Stimulated activated CD4-positive, alpha-beta T cell treated with anti-CD3 and anti-CD28 coated beads, Interleukin-4, amount 100 ng/mL, for 4 hours (primary cell): ENCODE measurements at regions not wholly inside any gene's neighbourhood (a gene's known extent, or its start where the extent isn't known, plus 50 kb on each side); places are given as distances from the start of the nearest gene placed in this dataset.
"Not testable (repeated sequence)": the region's sequence is repeated elsewhere in the genome, so short reads cannot be mapped to it uniquely, and the experiment has no call there.

Experiments
- DNase-seq, 2 experiments: peaks; one replicate each; pipeline ENCODE4 v3.0.0-alpha.2; 2020

DNA sequence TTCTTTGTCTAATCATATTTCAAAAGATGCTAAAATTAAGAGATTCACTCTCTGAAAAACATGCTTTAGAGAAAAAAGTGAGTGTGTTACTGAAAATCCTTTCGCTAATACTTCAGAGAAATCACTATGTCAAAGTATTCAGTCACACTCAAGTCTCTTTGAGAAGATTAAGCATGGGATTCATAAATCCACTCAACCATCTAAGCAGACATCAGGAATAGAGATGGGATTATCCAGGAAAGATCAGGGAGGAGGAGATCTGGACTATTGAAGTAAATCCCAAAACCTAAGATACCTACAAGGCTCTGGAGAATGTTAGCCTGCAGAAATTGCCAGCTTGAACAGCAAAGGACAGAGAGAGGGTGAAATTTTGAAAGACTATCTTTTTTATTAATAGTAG, 317.2 kb upstream of the ACO1 start:
- no peak for DNase-seq

DNA sequence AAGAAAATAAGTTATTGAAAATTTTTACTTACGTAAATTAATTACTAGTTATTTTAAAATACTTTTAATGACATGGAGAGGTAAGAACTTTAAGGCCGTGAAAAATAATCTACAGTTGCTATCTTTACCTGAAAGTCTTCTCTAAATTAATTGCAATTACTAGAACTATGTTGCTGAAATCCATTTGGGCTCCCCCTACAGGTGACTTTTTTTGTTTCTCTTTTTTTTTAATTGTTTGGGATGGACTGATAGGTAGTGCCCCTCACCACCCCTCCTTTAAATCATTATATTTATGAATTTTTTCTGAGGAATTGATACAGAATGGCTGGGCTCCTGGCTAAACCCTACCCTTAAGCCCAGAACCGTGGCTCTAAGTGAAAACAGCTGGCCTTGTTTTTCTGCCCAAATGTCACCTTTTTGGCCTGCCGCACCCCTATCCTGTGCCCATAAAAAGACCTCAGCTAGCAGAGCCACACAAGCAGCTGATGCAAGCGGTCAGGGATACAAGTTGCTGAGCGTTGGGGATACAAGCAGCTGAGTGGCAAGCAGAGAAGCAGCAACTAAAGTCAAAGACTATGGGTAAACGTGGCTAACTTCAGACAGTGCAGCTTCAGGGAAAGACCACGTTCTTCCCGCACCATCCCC, 315.2 kb upstream of the ACO1 start:
- DNase-seq = no peak

DNA sequence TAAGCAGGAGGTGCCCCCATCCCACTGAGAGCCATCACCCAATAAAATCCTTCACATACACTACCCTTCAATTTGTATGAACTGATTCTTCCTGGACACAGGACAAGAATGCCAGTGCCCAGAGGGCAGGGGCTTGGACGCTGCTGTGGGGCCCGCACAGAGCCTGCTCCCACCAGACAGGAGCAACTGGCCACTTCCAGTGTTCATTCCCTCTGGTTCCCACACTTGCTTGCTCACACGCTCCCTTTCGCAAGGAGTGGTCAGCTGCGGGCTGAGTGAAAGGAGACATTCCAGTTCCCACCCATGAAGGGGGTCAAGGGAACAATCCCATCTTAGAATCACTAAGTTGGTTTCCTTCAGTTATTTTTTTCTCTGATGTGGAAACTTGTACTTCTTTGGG, 314.5 kb upstream of the ACO1 start:
- DNase-seq = no peak

DNA sequence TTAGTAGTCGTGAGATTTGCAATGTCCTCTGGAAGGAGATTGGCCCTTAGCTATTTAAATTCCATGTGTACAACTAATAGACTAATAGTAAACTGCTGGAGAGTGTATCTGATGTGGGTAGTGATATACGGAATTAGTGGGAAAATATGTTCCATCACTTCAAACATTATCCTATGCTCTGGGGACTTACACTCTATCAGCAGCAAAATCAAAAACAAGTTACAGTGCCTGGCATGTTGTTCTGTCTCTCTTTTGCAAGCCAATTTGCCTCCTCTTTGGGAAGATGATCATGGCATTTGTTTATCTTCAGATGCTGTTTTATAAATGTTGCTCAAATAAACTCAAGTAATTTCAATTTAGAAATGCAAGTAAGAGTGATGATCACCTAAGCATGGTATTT, 311.9 kb upstream of the ACO1 start:
- DNase-seq = no peak

DNA sequence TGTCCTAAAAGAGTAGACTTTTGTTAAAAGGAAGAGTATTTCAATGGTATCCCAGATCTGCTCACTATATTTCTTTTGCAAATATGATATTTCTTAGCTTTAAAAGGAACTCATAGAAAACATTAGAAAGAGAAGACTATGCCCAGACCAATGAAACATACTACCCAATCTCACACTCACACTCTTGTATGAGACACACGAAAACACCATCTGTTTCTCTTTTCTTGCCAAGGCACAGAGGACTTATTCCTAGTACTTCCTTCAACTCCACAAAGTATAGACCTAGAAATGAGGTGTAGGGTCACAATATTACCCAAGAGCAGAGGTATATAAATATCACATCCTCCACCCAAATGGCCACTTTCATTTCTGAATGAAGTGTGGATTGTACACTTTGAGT, 292.4 kb upstream of the ACO1 start:
- no peak for DNase-seq

DNA sequence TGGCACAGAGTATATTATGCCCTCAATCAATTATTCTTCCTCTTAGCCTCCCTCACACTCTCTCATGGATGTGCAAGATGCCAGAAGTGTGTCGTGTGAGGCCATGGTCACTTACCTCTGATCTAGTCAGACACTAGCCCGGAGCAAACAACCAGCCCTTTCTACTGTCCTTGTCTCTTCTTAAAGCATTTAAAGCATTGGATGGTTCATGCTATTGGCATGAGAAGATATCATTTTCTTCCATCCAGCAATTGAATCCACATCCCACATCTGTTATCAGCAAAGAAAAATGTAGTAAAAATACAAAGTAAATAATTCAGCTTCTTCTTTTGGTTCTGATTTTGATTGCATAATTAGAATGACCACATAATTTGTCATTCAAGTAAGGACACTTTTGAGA, 267.2 kb upstream of the ACO1 start:
- no peak for DNase-seq

DNA sequence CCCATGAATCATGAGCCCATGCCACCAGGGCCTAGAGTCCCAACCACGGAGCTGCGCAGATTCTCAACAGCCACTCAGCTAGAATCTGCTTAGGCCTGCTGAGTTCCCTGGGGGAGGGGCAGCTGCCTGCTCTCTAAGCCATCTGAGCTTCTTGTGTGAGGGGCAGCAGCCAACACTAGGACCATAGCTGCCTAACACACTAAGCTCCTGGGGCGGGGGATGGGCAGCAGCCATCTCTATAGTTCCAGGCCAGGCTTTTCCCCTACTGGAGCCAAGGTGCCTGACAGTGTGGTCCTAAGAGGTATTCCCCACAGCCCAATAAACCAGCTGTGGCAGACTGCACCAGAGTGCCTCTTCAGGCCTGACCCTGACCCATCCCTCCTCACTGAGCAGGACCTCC, 255.9 kb upstream of the ACO1 start:
- no peak for DNase-seq

DNA sequence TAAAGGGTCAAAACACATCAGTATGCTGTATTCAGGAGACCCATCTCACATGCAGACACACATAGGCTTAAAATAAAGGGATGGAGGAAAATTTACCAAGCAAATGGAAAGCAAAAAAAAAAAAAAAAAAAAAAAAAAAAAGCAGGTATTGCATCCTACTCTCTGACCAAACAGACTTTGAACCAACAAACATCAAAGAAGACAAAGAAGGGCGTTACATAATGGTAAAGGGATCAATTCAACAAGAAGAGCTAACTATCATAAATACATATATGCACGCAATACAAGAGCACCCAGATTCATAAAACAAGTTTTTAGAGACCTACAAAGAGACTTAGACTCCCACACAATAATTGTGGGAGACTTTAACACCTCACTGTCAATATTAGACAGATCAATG, 253.7 kb upstream of the ACO1 start:
- DNase-seq = not testable (repeated sequence)

DNA sequence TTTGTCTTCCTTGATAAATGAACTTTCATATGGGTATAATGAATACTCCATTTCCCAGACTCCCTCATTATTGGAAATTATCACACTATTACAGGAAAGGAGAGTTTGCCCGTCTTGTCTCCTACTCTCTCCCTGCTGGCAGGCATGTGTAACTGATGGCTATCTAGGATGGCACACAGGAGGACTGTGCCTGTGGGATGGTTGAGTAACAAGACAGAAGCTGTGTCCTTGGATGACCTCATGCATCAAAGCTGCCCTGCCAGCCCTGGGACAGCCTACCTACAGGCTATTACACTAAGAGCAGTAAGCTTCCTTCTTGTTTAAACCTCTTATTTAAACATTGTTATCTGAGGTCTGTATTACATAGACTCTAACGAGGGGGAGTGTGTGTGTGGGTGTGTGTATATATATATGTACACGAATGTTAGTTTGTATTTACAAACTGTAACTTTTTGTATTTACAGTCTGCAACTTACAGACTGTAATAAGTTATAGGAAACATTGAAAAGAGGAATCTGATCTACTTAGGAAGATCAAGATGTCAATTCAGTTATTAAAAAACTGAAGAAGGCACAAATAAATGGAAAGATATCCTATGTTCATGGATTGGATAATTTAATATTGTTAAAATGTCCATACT, 247.6 kb upstream of the ACO1 start:
- DNase-seq = no peak

DNA sequence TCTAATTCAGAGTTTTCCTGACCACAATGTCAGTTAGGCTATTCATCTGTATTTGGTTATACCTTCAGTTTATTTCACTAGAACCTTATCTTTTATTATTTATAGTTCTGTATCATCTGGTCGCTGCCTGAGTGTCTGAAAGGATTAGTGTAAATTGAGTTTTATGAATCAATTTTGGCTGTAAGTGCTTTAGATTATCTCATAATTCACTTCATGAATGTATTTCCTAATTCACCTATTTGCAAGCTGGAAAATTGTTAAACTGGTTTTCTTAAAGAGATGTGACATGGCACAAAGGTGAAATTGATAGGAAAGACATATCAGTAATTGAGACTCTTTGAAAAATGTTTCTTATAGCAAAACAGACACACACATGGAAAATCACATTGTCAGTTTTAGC, 242.4 kb upstream of the ACO1 start:
- DNase-seq = no peak

DNA sequence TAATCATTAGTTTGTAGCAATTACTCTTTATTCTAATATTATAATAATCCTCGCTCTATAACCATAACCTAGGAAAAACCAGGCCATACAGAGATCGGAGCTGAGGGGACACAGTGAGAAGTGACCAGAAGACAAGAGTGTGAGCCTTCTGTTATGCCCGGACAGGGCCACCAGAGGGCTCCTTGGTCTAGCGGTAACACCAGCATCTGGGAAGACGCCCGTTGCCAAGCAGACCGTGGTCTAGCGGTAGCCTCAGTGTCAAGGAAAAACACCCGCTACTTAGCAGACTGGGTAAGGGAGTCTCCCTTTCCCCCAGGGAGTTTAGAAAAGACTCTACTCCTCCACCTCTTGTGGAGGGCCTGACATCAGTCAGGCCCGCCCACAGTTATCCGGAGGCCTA, 235.9 kb upstream of the ACO1 start:
- not testable (repeated sequence) for DNase-seq

DNA sequence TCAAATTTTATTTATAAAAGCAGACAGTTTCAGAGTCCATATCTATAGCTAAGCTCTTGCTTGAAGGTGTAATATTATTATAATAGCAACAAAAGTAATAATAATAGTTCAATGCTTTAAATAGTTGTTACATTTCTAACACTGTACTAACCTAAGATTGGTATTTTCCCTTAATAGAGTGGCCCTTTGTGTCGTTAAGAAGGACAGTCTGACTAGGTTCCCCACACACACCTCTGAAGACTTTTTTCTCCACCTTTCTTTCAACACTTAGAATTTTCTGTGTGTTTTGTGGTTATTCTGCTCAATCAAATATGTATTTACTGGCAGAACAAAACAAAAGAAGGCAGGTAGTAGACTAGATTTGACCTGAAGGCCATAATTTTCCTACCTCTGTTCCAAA, 223.2 kb upstream of the ACO1 start:
- no peak for DNase-seq

DNA sequence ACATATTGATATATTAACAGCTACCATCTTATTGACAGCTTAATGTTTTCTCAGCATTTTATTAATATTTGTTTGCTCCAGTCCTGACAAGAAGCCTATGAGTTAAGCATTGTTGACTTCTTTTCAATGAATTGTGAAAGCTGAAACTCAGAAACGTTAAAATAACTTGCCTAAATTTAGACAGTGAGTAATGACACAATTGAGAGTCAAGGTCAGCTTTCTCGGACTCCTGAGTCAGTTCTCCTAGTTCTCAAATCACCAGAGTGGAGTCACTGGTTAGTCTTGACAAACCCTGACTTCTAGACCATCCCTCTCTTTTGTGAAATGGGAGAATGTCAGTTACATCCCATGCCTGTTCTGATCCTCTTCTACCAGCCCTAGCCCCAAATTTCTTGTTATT, 222.7 kb upstream of the ACO1 start:
- DNase-seq = no peak

DNA sequence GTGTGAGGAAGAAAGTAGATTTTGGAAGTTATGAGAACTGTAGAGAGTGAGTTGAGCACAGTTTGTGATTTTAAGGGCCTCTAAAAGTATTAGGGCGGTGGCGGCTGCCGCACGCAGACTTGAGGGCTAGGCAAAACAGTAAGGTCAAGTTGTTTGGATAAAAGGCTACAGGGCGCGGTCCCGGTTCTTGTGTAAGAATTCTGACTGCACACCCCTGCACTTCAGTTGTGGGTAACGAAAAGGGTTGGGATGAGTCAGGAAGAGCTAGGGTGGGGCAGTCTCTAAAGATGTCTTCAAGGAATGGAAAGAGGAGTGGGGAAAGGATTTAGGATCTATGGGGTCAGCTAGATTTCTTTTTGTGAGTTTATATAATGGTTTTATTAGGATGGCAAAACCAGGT, 218.1 kb upstream of the ACO1 start:
- DNase-seq = not testable (repeated sequence)

DNA sequence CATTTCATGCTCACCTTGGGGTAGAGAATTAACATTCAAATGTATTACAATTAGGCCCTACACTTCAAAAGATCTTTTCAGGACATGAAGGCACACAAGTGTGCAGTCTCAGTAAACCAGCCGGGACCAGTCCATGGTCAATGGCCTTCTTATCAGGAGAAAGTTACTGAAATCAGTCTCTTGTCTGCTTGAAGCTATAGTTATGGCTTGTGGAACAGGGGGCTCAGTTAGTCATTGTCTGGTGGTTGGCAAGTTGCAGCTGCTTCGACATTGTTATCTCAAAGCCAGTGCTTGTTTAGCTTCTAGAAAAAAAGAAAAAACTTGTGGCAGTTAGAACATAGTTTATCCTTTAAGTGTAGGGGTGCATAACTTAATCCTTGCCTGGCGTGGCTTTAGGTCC, 213.1 kb upstream of the ACO1 start:
- no peak for DNase-seq

DNA sequence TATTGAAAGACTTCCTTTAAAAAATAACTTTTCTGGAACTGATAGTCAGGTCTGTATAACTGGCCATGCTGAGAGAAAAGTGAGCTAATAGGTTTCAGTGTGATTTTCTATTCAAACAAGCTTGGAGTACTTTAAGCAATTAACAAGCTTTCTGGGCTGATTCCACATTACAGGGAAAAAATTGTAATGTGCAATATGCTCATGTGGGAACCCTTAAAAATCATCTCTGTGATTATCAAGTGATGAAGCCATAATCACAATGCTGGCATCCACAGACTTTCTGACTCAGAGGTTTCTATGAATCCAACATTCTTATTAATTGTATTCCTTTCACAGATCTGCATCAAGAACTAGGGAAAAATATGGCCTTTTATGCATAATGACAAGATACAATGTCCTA, 212.2 kb upstream of the ACO1 start:
- DNase-seq = no peak

DNA sequence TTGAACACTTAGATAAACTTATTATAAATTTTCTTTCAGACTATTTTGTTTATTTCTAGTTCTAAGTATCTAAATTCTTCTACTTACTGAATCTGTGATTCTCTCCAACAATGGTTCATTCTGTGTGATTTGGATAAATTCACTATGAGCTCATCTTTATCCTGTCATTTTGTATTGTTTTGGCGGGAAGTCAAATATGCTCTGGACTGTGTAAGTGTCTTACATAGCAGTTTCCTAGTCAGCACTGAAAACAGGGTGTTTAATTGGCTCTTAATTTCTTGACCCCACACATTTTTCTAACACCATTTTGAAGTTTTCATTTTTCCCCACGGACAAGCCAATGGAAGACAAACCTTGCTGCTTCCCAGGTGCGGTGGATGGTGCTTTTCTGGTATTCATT, 207.0 kb upstream of the ACO1 start:
- no peak for DNase-seq

DNA sequence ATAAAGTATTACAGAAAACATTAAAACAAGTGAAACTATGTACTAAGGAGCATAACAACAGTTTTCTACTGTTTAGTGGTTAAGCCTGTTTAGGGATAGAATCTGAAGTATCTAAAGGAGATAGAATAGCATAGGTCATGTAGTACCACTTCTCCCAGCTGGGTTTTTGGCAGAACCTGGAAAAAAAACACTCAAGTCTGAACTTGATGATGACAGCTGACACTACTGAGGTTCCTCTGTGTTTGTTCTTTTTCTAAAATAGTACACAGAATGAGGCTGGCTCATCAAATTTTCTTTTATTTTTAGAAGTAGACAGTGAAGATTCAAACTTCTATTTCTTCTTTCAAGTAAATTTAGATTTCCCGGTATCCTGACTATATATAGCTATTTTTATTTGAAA, 203.8 kb upstream of the ACO1 start:
- DNase-seq = no peak

DNA sequence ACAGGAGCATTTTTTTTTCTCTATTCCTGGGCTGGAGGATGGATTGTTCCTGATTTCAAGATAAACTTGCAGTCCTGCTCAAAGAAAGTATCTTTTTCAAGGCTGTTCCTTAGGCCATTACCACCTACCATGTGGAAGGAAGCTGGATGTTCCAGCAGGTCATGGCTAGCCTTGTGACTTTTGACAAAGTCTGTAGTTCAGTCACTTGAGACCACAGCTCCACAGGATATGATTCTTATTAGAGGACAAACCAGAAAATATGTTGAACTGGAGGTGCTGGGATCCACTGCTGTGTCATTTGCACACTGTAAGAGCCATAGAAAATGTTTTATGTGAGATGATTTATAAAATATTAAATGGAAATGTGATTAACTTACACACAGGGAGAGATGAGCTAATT, 184.2 kb upstream of the ACO1 start:
- no peak for DNase-seq

DNA sequence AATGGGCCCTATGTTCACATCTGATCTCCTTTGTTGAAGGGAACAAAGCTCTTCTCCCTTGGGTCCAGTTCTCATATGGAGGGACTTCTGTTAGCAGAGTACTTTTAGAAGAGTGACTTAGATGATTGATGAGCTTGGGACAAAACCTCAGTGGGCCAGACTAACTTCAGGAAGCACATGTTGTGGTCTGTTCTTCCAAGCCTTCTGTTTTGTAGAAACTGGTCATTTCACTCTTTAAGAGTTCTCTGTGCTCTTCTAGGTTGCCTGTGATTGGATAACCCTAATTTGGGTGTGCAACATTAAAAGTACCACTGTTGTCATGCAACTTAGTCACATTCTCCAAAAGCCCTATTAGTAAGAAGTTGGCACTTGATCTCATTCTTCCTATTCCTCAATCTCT, 183.5 kb upstream of the ACO1 start:
- DNase-seq = no peak

DNA sequence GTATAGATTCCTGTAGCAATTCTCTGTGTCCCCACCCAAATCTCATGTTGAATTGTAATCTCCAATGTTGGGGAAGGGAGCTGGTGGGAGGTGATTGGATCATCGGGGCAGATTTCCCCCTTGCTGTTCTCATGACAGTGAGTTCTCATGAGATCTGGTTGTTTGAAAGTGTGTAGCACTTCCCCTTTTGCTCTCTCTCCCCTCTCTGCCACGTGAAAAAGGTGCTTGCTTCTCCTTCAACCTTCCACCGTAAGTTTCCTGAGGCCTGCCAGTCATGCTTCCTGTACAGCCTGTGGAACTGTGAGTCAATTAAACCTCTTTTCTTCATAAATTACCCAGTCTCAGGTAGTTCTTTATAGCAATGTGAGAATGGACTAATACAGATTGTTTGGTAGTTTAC, 175.3 kb upstream of the ACO1 start:
- DNase-seq = not testable (repeated sequence)

DNA sequence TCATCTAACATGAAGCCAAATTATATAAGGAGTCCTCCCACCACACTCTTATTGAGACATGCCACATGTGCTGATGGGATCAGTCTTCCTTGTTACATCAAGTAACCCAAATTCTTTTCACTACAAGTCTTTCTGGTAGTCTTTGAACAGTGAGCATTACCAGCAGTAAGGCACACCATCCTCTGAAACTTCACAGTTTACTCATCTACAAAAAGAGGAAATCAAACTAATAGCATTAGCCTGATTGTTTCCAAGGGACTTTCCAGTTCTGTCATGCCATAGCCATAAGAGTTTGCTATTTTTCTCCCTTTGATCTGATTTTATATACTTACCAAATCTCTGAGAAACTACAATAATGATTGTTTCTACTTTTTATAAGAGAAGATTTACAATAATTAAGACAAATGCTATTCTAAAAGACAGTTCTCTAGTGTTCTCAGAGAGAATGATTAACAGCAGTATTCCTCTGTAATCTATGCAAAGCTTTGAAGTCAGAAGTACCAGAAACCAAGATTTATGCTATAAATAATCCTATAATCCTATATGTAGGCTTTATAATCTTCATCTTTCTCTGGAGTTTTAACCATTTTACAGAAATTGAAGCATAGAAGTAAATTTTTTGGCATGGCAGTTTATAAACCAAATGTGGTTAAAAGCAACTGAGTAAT, 166.2 kb upstream of the ACO1 start:
- no peak for DNase-seq

DNA sequence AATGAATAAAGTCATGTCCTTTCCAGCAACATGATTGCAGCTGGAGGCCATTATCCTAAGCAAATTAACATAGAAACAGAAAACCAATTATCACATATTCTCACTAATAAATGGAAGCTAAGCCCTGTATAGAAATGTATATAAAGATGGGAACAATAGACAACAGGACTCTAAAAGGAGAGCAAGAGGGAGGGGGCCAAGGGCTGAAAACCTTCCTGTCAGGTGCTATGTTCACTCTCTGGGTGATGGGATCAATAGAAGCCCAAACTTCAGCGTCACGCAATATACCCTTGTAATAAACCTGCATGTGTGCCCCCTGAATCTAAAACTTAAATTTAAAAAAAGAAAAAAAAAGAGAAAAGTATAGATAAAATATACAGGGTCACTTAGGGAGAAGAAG, 163.7 kb upstream of the ACO1 start:
- no peak for DNase-seq

DNA sequence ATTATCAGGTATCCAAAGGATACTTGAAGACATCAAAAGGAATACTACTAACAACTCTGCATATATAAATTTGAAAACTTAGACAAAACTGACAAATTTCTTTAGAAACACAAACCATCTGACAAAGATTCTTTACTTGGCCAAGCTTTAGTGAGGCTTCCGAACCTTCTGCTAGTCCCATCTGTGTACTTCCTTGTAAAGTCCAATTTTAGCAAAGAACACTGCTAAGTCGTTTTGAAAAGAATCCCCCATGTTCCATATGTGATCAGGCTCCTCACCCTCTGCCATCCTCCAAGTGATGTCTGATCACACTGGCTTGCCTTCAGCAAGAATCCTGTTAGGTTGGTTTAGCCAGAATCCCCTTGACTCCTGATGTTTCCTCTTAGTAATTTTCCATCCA, 150.0 kb upstream of the ACO1 start:
- DNase-seq = no peak

DNA sequence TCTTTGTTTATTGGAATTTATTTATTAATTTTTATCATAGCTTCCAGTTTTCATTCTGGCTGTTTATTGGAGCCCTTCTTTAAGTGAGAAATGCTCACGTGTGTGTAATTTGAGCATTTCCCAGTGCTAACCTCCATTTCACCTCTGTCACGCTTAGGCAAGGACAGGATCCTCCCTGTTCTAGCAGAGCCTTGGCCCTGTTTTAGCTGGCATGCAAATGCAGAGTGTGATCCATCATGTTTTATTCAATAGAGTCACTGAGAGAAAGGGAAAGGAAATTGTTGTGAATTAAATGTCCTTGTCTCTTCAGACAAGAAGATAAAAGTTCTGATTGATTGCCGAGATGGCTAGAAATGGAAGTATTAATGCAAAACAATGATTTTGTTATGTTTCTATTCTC, 137.3 kb upstream of the ACO1 start:
- DNase-seq = no peak
